HAP-1 (cell line): ENCODE measurements at regions not wholly inside any gene's neighbourhood (a gene's known extent, or its start where the extent isn't known, plus 50 kb on each side); places are given as distances from the start of the nearest gene placed in this dataset.
"Not testable (repeated sequence)": the region's sequence is repeated elsewhere in the genome, so short reads cannot be mapped to it uniquely, and the experiment has no call there.

Experiments
- DNase-seq, 2 experiments: peaks; one replicate each; pipeline ENCODE4 v3.0.0-alpha.2; 2016 to 2020; ENCODE audit warnings: low spot score in 2 of 2
- H3K27me3 ChIP-seq: fragments of 250-450 bp; sonication (Bioruptor Pico); 2 replicates; pipeline ENCODE4 v1.5.1; 2020; ENCODE audit warnings: low read depth, mild to moderate bottlenecking, moderate library complexity
- H3K36me3 ChIP-seq: fragments of 250-450 bp; sonication (Bioruptor Pico); replicated peaks from 2 replicates; pipeline ENCODE4 v1.5.1; 2020; ENCODE audit warnings: mild to moderate bottlenecking
- H3K4me1 ChIP-seq: fragments of 250-450 bp; sonication (Bioruptor Pico); 2 replicates; pipeline ENCODE4 v1.5.1; 2020; ENCODE audit warnings: mild to moderate bottlenecking
- H3K4me3 ChIP-seq: fragments of 250-450 bp; sonication (Bioruptor Pico); 2 replicates; pipeline ENCODE4 v1.5.1; 2020; ENCODE audit warnings: mild to moderate bottlenecking, moderate library complexity
- H3K9me3 ChIP-seq: fragments of 250-450 bp; sonication (Bioruptor Pico); 2 replicates; pipeline ENCODE4 v1.5.1; 2020; ENCODE audit warnings: mild to moderate bottlenecking, moderate library complexity
- in situ Hi-C: fragments of 300-500 bp; cut with MboI; formaldehyde crosslinking; loops from 3 replicates; pipeline ENCODE4 v1.14.3; 2020; ENCODE audit warnings: low sequenced_read_pairs, inconsistent platforms, mixed read lengths

DNA sequence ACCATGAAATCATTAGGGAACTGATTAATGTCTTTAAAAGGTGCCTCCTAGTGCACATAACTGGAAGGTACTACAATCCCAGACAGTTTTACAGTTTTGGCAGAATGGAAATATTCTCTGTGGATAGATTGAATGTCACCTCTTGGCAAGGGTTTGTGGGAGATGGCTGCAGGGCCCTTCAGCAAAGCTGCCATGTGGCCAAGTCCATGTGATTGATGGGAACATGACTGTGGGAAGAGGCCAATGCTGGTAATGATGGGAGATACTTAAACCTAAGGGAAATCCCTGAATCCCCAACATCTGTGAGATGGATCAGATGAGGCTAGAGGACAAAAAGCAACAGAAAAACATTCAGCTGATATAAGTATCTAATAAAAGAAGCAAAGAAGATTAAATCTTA lies 493.7 kb downstream of the MAGEE1 start:
- in situ Hi-C loops: no loop called here
- Histone ChIP-seq H3K4me1 (no peaks in the 10 kb centered on the region), H3K9me3 (no peaks in the 10 kb centered on the region), H3K4me3 (no peak overlapping the region), H3K36me3 (no peaks in the 10 kb centered on the region), H3K27me3 (no peaks in the 10 kb centered on the region)
- no peak for DNase-seq

DNA sequence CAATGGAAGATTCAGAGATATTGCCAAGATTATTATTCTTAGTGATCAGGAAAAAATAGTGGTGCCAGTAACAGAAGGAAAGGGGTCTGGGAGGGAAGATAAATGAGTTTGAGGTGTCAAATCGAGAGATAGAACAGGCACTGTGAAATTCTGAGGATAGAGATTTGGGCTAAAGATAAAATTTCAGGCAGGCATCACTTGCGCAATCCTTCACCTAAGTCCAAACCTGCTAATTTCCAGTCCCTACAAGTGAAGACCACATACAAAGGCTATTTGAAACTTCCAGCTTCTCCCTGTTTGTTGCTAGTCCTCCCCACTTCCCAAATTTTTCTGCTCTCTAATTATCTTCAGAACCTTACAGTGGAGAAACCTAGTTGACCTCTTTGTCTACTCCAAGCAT lies 494.6 kb downstream of the MAGEE1 start:
- no peaks in the 10 kb centered on the region for H3K4me1 ChIP-seq
- no peaks in the 10 kb centered on the region for H3K27me3 ChIP-seq
- H3K36me3 ChIP-seq: no peaks in the 10 kb centered on the region
- DNase-seq: no peak
- in situ Hi-C loops: no loop called here
- no peaks in the 10 kb centered on the region for H3K9me3 ChIP-seq
- no peak overlapping the region for H3K4me3 ChIP-seq

DNA sequence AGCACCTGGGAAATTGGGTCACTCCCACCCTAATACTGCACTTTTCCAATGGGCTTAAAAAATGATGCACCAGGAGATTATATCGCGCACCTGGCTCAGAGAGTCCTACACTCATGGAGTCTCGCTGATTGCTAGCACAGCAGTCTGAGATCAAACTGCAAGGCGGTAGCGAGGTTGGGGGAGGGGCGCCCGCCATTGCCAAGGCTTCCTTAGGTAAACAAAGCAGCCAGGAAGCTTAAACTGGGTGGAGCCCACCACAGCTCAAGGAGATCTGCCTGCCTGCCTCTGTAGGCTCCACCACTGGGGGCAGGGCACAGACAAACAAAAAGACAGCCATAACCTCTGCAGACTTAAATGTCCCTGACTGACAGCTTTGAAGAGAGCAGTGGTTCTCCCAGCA lies 497.1 kb downstream of the MAGEE1 start:
- H3K36me3 ChIP-seq, DNase-seq, H3K9me3 ChIP-seq, H3K27me3 ChIP-seq, H3K4me3 ChIP-seq, in situ Hi-C loops, H3K4me1 ChIP-seq: not testable (repeated sequence)

GRCh38 chrX:76931518-76931917 lies 504.0 kb downstream of the MAGEE1 start:
- Histone ChIP-seq H3K36me3 (no peaks in the 10 kb centered on the region), H3K9me3 (no peaks in the 10 kb centered on the region), H3K4me1 (no peaks in the 10 kb centered on the region), H3K27me3 (no peaks in the 10 kb centered on the region), H3K4me3 (no peak overlapping the region)
- in situ Hi-C loops: no loop called here
- DNase-seq: no peak

- Histone ChIP-seq H3K27me3 (no peaks in the 10 kb centered on the region), H3K9me3 (no peaks in the 10 kb centered on the region), H3K36me3 (no peaks in the 10 kb centered on the region), H3K4me3 (no peak overlapping the region), H3K4me1 (no peaks in the 10 kb centered on the region)
- DNase-seq: no peak
- in situ Hi-C loops: no loop called here
Measured at GRCh38 chrX:76957485-76957884, 489.7 kb upstream of the FGF16 start.

- H3K9me3 ChIP-seq: no peaks in the 10 kb centered on the region
- no peaks in the 10 kb centered on the region for H3K4me1 ChIP-seq
- in situ Hi-C loops: no loop called here
- no peaks in the 10 kb centered on the region for H3K36me3 ChIP-seq
- no peak overlapping the region for H3K4me3 ChIP-seq
- H3K27me3 ChIP-seq: no peaks in the 10 kb centered on the region
- no peak for DNase-seq
Measured at GRCh38 chrX:76971393-76972376, 475.5 kb upstream of the FGF16 start.

- in situ Hi-C loops: no loop called here
- H3K4me1 ChIP-seq: no peaks in the 10 kb centered on the region
- H3K27me3 ChIP-seq: no peaks in the 10 kb centered on the region
- H3K9me3 ChIP-seq: no peaks in the 10 kb centered on the region
- no peaks in the 10 kb centered on the region for H3K36me3 ChIP-seq
- H3K4me3 ChIP-seq: no peak overlapping the region
- no peak for DNase-seq
Measured at GRCh38 chrX:76977452-76977851, 469.7 kb upstream of the FGF16 start.

DNA sequence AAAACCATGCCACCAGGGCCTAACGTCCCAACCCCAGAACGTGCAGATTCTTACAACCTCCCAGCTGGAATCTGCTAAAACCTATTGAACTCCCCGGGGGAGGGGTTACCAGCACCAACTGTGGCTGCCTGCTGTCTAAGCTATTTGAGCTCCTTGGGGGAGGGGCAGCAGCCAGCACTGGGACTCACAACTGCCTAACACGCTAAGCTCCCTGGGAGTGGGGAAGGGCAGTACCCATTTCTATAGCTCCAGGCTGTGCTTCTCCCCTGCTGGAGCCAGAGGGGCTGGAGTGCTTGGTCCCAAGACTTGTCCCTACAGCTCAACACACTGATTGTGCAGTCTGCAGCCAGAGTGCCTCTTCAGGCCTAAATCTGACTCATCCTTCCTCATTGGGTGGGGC lies 459.8 kb upstream of the FGF16 start:
- no peaks in the 10 kb centered on the region for H3K4me1 ChIP-seq
- H3K9me3 ChIP-seq: no peaks in the 10 kb centered on the region
- H3K4me3 ChIP-seq: no peak overlapping the region
- in situ Hi-C loops: no loop called here
- no peaks in the 10 kb centered on the region for H3K27me3 ChIP-seq
- no peaks in the 10 kb centered on the region for H3K36me3 ChIP-seq
- DNase-seq: no peak

GRCh38 chrX:76996641-76997040 lies 450.5 kb upstream of the FGF16 start:
- H3K4me1 ChIP-seq: no peaks in the 10 kb centered on the region

DNA sequence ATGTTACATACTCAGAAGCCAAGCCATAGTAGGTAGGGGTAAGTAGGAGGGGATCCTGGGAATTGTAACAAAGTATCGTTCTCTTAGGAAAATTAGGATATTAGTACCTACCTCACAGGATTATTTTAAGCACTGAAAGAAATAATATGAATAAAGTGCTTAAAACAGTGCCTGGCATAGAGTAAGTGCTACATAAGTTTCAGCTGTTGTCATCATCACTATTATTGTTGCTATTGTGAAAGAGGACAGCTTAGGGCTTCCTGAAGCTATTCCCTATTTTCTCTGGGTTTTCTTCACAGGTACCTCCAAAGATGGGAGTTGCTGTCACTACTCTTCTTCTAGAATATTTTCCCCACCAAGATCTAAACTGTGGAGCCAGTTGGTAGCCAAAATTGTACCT lies 443.7 kb upstream of the FGF16 start:
- no peak for DNase-seq
- Histone ChIP-seq H3K4me3 (no peak overlapping the region), H3K9me3 (no peaks in the 10 kb centered on the region), H3K4me1 (no peaks in the 10 kb centered on the region), H3K36me3 (no peaks in the 10 kb centered on the region), H3K27me3 (no peaks in the 10 kb centered on the region)
- in situ Hi-C loops: no loop called here

More at GRCh38 chrX:76996641-76997040, 450.5 kb upstream of the FGF16 start:
- H3K4me3 ChIP-seq: no peak overlapping the region
- H3K36me3 ChIP-seq: no peaks in the 10 kb centered on the region
- DNase-seq: no peak
- in situ Hi-C loops: no loop called here
- H3K9me3 ChIP-seq: no peaks in the 10 kb centered on the region
- no peaks in the 10 kb centered on the region for H3K27me3 ChIP-seq

DNA sequence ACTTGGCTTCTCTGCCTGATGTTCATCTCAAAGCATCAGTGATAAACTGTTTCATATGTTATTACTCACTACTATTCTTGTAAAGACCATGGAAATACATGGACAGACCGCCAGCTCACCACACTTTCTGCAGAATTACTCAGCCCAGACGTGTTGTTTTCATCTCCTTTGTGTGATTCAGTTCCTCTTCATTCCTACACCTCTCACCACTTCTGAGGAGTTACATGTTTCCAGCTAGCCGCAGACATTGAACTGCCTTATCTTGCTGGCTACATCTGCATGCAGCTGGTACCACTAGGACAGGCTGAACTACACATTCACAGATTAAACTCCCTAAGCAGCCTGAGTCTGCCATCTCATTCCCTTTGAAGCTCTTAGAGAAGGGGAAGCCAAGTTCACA lies 443.2 kb upstream of the FGF16 start:
- no peaks in the 10 kb centered on the region for H3K4me1 ChIP-seq
- in situ Hi-C loops: no loop called here
- no peak for DNase-seq
- no peaks in the 10 kb centered on the region for H3K27me3 ChIP-seq
- H3K9me3 ChIP-seq: no peaks in the 10 kb centered on the region
- H3K36me3 ChIP-seq: no peaks in the 10 kb centered on the region
- H3K4me3 ChIP-seq: no peak overlapping the region

DNA sequence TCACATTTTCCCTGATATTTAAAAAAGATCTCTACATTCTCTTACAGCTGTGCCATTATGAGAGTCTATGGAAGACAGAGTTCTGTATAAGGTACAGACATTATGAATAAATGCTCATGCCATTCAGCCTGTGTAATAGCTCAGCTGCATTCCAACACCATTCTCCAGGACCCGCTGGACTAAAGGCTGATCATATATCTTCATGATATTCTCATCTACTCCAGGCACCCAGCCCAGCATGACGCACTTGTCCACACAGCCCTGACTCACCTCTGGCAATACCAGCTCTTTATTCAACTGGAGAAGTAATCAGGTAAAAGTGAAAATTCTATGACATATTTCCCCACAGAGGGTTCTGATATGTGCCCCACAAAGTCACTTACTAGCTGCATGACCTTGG lies 437.5 kb upstream of the FGF16 start:
- H3K4me3 ChIP-seq: no peak overlapping the region
- H3K36me3 ChIP-seq: no peaks in the 10 kb centered on the region
- DNase-seq: no peak
- H3K4me1 ChIP-seq: no peaks in the 10 kb centered on the region
- in situ Hi-C loops: no loop called here
- H3K9me3 ChIP-seq: no peaks in the 10 kb centered on the region
- no peaks in the 10 kb centered on the region for H3K27me3 ChIP-seq

GRCh38 chrX:77014377-77015372 lies 432.5 kb upstream of the FGF16 start:
- DNase-seq: peak in 1 of 2 experiments; percentile 11
- Histone ChIP-seq H3K36me3 (no peaks in the 10 kb centered on the region), H3K27me3 (no peaks in the 10 kb centered on the region), H3K9me3 (no peaks in the 10 kb centered on the region), H3K4me1 (no peaks in the 10 kb centered on the region), H3K4me3 (no peak overlapping the region)
- in situ Hi-C loops: no loop called here

DNA sequence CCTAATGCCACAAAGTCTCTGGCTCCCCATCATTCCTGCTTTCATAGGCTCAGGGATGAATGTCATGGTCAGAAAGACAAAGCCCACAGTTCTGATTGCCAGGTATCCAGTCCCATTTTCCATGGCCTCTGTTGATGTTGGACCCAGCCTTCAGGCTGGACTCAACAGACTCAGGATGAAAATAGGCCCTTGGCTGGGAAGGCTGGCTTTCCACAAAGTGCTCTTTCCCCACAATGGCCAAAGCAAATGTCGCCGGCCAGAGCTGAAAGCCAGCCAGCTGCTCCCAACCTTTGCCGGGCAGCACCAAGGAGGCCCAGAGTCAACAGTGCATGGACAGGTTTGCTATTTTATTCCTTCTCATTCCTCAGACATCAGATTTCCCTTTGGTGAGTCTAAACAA lies 430.1 kb upstream of the FGF16 start:
- no peaks in the 10 kb centered on the region for H3K27me3 ChIP-seq
- in situ Hi-C loops: no loop called here
- DNase-seq: no peak
- no peak overlapping the region for H3K4me3 ChIP-seq
- no peaks in the 10 kb centered on the region for H3K4me1 ChIP-seq
- H3K9me3 ChIP-seq: no peaks in the 10 kb centered on the region
- no peaks in the 10 kb centered on the region for H3K36me3 ChIP-seq
